Naive thymus-derived CD4-positive, alpha-beta T cell (primary cell): ENCODE measurements at regions not wholly inside any gene's neighbourhood (a gene's known extent, or its start where the extent isn't known, plus 50 kb on each side); places are given as distances from the start of the nearest gene placed in this dataset.
"Not testable (repeated sequence)": the region's sequence is repeated elsewhere in the genome, so short reads cannot be mapped to it uniquely, and the experiment has no call there.

ENCODE experiments used
- ATAC-seq: fragments of 150-1000 bp; cut with Tn5 transposase; 2 replicates; pipeline ENCODE4 v1.10.0; 2021; ENCODE audit warnings: mild to moderate bottlenecking, moderate library complexity
- CTCF ChIA-PET: fragments of 350-600 bp; sonication (Branson Sonifier 250); formaldehyde crosslinking; loops from one replicate; lab custom pipeline; 2021; ENCODE audit warnings: antibody characterized with exemption; lab: Charles Lee
- POLR2A ChIA-PET: fragments of 350-600 bp; sonication (Branson Sonifier 250); formaldehyde crosslinking; loops from one replicate; lab custom pipeline; 2021; ENCODE audit warnings: antibody characterized with exemption, inconsistent platforms; lab: Charles Lee
- DNase-seq, 9 donors: peaks; one replicate each; pipeline versions ENCODE4 v3.0.0 to v3.0.0-alpha.2; 2020 to 2022; ENCODE audit warnings: mixed read lengths in 1 of 9
- H3K27ac ChIP-seq: one replicate; pipeline ENCODE4 v1.7.0; 2013; ENCODE audit warnings: mild to moderate bottlenecking, low read depth, low read length, moderate library complexity
- H3K27me3 ChIP-seq, 2 donors: one replicate each; pipeline ENCODE4 v1.7.0; 2013; ENCODE audit warnings: low read length in 2 of 2, mild to moderate bottlenecking in 2 of 2, moderate library complexity in 2 of 2; ENCODE audit not compliant: control insufficient read depth in 2 of 2, insufficient read depth in 2 of 2
- H3K36me3 ChIP-seq, 3 experiments: 1 replicate in 2 of 3; 2 replicates in 1 of 3; pipeline ENCODE4 v1.7.0; 2013; ENCODE audit warnings: low read length in 3 of 3, mild to moderate bottlenecking in 3 of 3, moderate library complexity in 1 of 3; ENCODE audit not compliant: insufficient read depth in 3 of 3, control insufficient read depth in 2 of 3
- H3K4me1 ChIP-seq, 2 donors: one replicate each; pipeline ENCODE4 v1.7.0; 2013; ENCODE audit warnings: low read length in 2 of 2, mild to moderate bottlenecking in 2 of 2, moderate library complexity in 1 of 2; ENCODE audit not compliant: control insufficient read depth in 2 of 2, insufficient read depth in 2 of 2
- H3K4me3 ChIP-seq: 2 replicates; pipeline ENCODE4 v1.7.0; 2013; ENCODE audit warnings: mild to moderate bottlenecking, low read length
- H3K9me3 ChIP-seq, 3 experiments: 1 replicate in 2 of 3; 2 replicates in 1 of 3; pipeline ENCODE4 v1.7.0; 2013; ENCODE audit warnings: low read length in 3 of 3; ENCODE audit not compliant: control insufficient read depth in 2 of 3
- H3K27ac Mint-ChIP-seq, 9 donors: one replicate each; pipeline ENCODE4 v1.8.0; 2020 to 2022; ENCODE audit warnings: mixed read lengths in 9 of 9, mild to moderate bottlenecking in 8 of 9, moderate library complexity in 5 of 9, inconsistent platforms in 2 of 9
- H3K27me3 Mint-ChIP-seq, 5 donors: one replicate each; pipeline ENCODE4 v1.8.0; 2021 to 2022; ENCODE audit warnings: mixed read lengths in 5 of 5, mild to moderate bottlenecking in 1 of 5
- H3K36me3 Mint-ChIP-seq, 5 donors: one replicate each; pipeline ENCODE4 v1.8.0; 2020 to 2022; ENCODE audit warnings: mixed read lengths in 5 of 5, mild to moderate bottlenecking in 3 of 5, inconsistent platforms in 1 of 5
- H3K4me1 Mint-ChIP-seq, 7 donors: one replicate each; pipeline ENCODE4 v1.8.0; 2020 to 2022; ENCODE audit warnings: mixed read lengths in 7 of 7, mild to moderate bottlenecking in 3 of 7, inconsistent platforms in 1 of 7
- H3K4me3 Mint-ChIP-seq, 10 donors: one replicate each; pipeline ENCODE4 v1.8.0; 2020 to 2022; ENCODE audit warnings: mild to moderate bottlenecking in 10 of 10, mixed read lengths in 10 of 10, moderate library complexity in 6 of 10, inconsistent platforms in 2 of 10
- H3K9me3 Mint-ChIP-seq, 11 donors: one replicate each; pipeline ENCODE4 v1.8.0; 2020 to 2022; ENCODE audit warnings: mixed read lengths in 11 of 11, mild to moderate bottlenecking in 4 of 11, inconsistent platforms in 1 of 11, moderate library complexity in 1 of 11
- intact Hi-C, 2 donors: fragments of 100-400 bp; cut with micrococcal nuclease; formaldehyde crosslinking; loops; one replicate each; pipeline ENCODE4 v1.15.1; 2023

GRCh38 chr5:92838253-92838652 is 742.8 kb downstream of the NR2F1-AS1 start:
- Histone ChIP-seq H3K9me3 (no peaks in the 10 kb centered on the region), H3K36me3 (no peaks in the 10 kb centered on the region), H3K27ac (no peak overlapping the region), H3K4me3 (no peak overlapping the region), H3K4me1 (no peaks in the 10 kb centered on the region), H3K27me3 (no peaks in the 10 kb centered on the region)
- H3K27me3 Mint-ChIP-seq: no peaks in the 10 kb centered on the region
- intact Hi-C loops: no loop called here
- DNase-seq: no peak
- ChIA-PET CTCF (no interaction called here), POLR2A (no interaction called here)
- H3K27ac Mint-ChIP-seq: no peak overlapping the region
- H3K4me3 Mint-ChIP-seq: no peak overlapping the region
- H3K9me3 Mint-ChIP-seq: peaks cover 0 to 14% (median 4%) of the 10 kb centered on the region in 11 donors
- ATAC-seq: no peak
- no peaks in the 10 kb centered on the region for H3K36me3 Mint-ChIP-seq
- no peaks in the 10 kb centered on the region for H3K4me1 Mint-ChIP-seq

GRCh38 chr5:92836855-92837755 is 743.9 kb downstream of the NR2F1-AS1 start:
- no peaks in the 10 kb centered on the region for H3K4me1 Mint-ChIP-seq
- POLR2A ChIA-PET: no interaction called here
- H3K9me3 Mint-ChIP-seq: peaks cover 0 to 19% (median 5%) of the 10 kb centered on the region in 11 donors
- DNase-seq (no peak), ATAC-seq (no peak)
- H3K27me3 Mint-ChIP-seq: no peaks in the 10 kb centered on the region
- no peaks in the 10 kb centered on the region for H3K27me3 ChIP-seq
- intact Hi-C loops: no loop called here
- H3K9me3 ChIP-seq: no peaks in the 10 kb centered on the region
- no peak overlapping the region for H3K27ac Mint-ChIP-seq
- H3K4me3 Mint-ChIP-seq: no peak overlapping the region
- H3K36me3 Mint-ChIP-seq: no peaks in the 10 kb centered on the region
- H3K27ac ChIP-seq: no peak overlapping the region
- no peaks in the 10 kb centered on the region for H3K4me1 ChIP-seq
- no peaks in the 10 kb centered on the region for H3K36me3 ChIP-seq
- CTCF ChIA-PET: no interaction called here
- H3K4me3 ChIP-seq: no peak overlapping the region

GRCh38 chr5:92835712-92836111 is 745.3 kb downstream of the NR2F1-AS1 start:
- DNase-seq: no peak
- H3K4me3 Mint-ChIP-seq: no peak overlapping the region
- no peaks in the 10 kb centered on the region for H3K4me1 ChIP-seq
- H3K4me1 Mint-ChIP-seq: no peaks in the 10 kb centered on the region
- H3K36me3 Mint-ChIP-seq: no peaks in the 10 kb centered on the region
- no peak overlapping the region for H3K4me3 ChIP-seq
- ATAC-seq: no peak
- ChIA-PET CTCF (no interaction called here), POLR2A (no interaction called here)
- H3K27me3 ChIP-seq: no peaks in the 10 kb centered on the region
- H3K9me3 Mint-ChIP-seq: peaks cover 0 to 23% (median 6%) of the 10 kb centered on the region in 11 donors
- no peak overlapping the region for H3K27ac Mint-ChIP-seq
- no peaks in the 10 kb centered on the region for H3K27me3 Mint-ChIP-seq
- no peaks in the 10 kb centered on the region for H3K36me3 ChIP-seq
- no peaks in the 10 kb centered on the region for H3K9me3 ChIP-seq
- H3K27ac ChIP-seq: no peak overlapping the region
- intact Hi-C loops: no loop called here

GRCh38 chr5:92823551-92823950 is 757.5 kb downstream of the NR2F1-AS1 start:
- CTCF ChIA-PET, H3K4me3 Mint-ChIP-seq, H3K27me3 Mint-ChIP-seq, H3K36me3 ChIP-seq, H3K27ac ChIP-seq, DNase-seq, intact Hi-C loops, H3K27me3 ChIP-seq, H3K27ac Mint-ChIP-seq, H3K9me3 ChIP-seq, ATAC-seq, H3K4me1 ChIP-seq, H3K4me3 ChIP-seq, H3K36me3 Mint-ChIP-seq, POLR2A ChIA-PET, H3K4me1 Mint-ChIP-seq: not testable (repeated sequence)
- peaks cover 0 to 15% (median 3%) of the 10 kb centered on the region in 11 donors for H3K9me3 Mint-ChIP-seq

GRCh38 chr5:92822183-92822582 is 758.8 kb downstream of the NR2F1-AS1 start:
- H3K4me1 ChIP-seq: no peaks in the 10 kb centered on the region
- intact Hi-C loops: no loop called here
- ChIA-PET CTCF (no interaction called here), POLR2A (no interaction called here)
- H3K9me3 Mint-ChIP-seq: peaks cover 0 to 15% (median 3%) of the 10 kb centered on the region in 11 donors
- no peaks in the 10 kb centered on the region for H3K36me3 ChIP-seq
- ATAC-seq (no peak), DNase-seq (no peak)
- no peaks in the 10 kb centered on the region for H3K27me3 ChIP-seq
- no peak overlapping the region for H3K4me3 ChIP-seq
- no peak overlapping the region for H3K27ac ChIP-seq
- no peaks in the 10 kb centered on the region for H3K4me1 Mint-ChIP-seq
- H3K27me3 Mint-ChIP-seq: no peaks in the 10 kb centered on the region
- no peak overlapping the region for H3K27ac Mint-ChIP-seq
- H3K4me3 Mint-ChIP-seq: no peak overlapping the region
- no peaks in the 10 kb centered on the region for H3K36me3 Mint-ChIP-seq
- H3K9me3 ChIP-seq: no peaks in the 10 kb centered on the region

- Histone ChIP-seq H3K4me1 (no peaks in the 10 kb centered on the region), H3K4me3 (no peak overlapping the region), H3K36me3 (no peaks in the 10 kb centered on the region), H3K9me3 (no peaks in the 10 kb centered on the region), H3K27me3 (no peaks in the 10 kb centered on the region), H3K27ac (no peak overlapping the region)
- Mint-ChIP-seq H3K27me3 (no peaks in the 10 kb centered on the region), H3K27ac (no peak overlapping the region), H3K36me3 (peaks cover 0 to 3% (median 0%) of the 10 kb centered on the region in 5 donors), H3K4me3 (no peak overlapping the region), H3K4me1 (no peaks in the 10 kb centered on the region), H3K9me3 (peaks cover 0 to 9% (median 0%) of the 10 kb centered on the region in 11 donors)
- DNase-seq (no peak), ATAC-seq (no peak)
- ChIA-PET CTCF (no interaction called here), POLR2A (no interaction called here)
- intact Hi-C loops: no loop called here
These were observed 771.1 kb downstream of the NR2F1-AS1 start for GRCh38 chr5:92809855-92810465.

GRCh38 chr5:92808474-92808873 is 772.5 kb downstream of the NR2F1-AS1 start:
- intact Hi-C loops: no loop called here
- CTCF ChIA-PET: no interaction called here
- H3K4me3 Mint-ChIP-seq: no peak overlapping the region
- no peaks in the 10 kb centered on the region for H3K27me3 ChIP-seq
- H3K9me3 Mint-ChIP-seq: peaks cover 0 to 3% (median 0%) of the 10 kb centered on the region in 11 donors
- POLR2A ChIA-PET: no interaction called here
- H3K4me1 Mint-ChIP-seq: no peaks in the 10 kb centered on the region
- H3K9me3 ChIP-seq: no peaks in the 10 kb centered on the region
- H3K36me3 ChIP-seq: no peaks in the 10 kb centered on the region
- no peaks in the 10 kb centered on the region for H3K4me1 ChIP-seq
- H3K27me3 Mint-ChIP-seq: no peaks in the 10 kb centered on the region
- no peak overlapping the region for H3K4me3 ChIP-seq
- ATAC-seq: no peak
- H3K27ac Mint-ChIP-seq: no peak overlapping the region
- H3K36me3 Mint-ChIP-seq: peaks cover 0 to 1% (median 0%) of the 10 kb centered on the region in 5 donors
- H3K27ac ChIP-seq: no peak overlapping the region
- no peak for DNase-seq
